IMR-90 (cell line): ENCODE measurements at regions not wholly inside any gene's neighbourhood (a gene's known extent, or its start where the extent isn't known, plus 50 kb on each side); places are given as distances from the start of the nearest gene placed in this dataset.

Source experiments
- ATAC-seq: fragments of 200-7000 bp; cut with Tn5 transposase; 2 replicates; pipeline ENCODE4 v1.9.1; 2020; ENCODE audit warnings: low read depth, mild to moderate bottlenecking, moderate library complexity
- BruUV-seq: library from RNA; stranded (reverse); fragments of 400-500 nt; replicated peaks from 2 replicates; lab custom pipeline; 2021; lab: Mats Ljungman, UMichigan
- CTCF ChIA-PET: fragments of 300-600 bp; formaldehyde crosslinking; extraction: SDS; loops from one replicate; lab custom pipeline; 2021; ENCODE audit warnings: antibody characterized with exemption; lab: Yijun Ruan, JAX
- POLR2A ChIA-PET: fragments of 300-600 bp; sonication (Branson Sonifier 250); formaldehyde crosslinking; loops from one replicate; lab custom pipeline; 2022; ENCODE audit warnings: antibody characterized with exemption; ENCODE audit not compliant: unreplicated experiment; lab: Charles Lee
- DNase-seq: peaks from one replicate; pipeline ENCODE4 v3.0.0; 2013
- H2AFZ ChIP-seq: replicated peaks from 2 replicates; pipeline ENCODE3; 2013; ENCODE audit warnings: low read length, mild to moderate bottlenecking; ENCODE audit not compliant: poor library complexity
- H2AK5ac ChIP-seq: 2 replicates; pipeline ENCODE4 v1.6.1; 2013; ENCODE audit warnings: low read depth, low read length, inconsistent platforms
- H2AK9ac ChIP-seq: replicated peaks from 2 replicates; pipeline ENCODE3; 2013; ENCODE audit warnings: mild to moderate bottlenecking, low read depth, low read length, moderate library complexity; ENCODE audit not compliant: poor library complexity
- H2BK120ac ChIP-seq: 2 replicates; pipeline ENCODE4 v1.6.1; 2013; ENCODE audit warnings: low read depth, low read length, inconsistent platforms
- H2BK15ac ChIP-seq: 3 replicates; pipeline ENCODE4 v1.6.1; 2013; ENCODE audit warnings: low read depth, low read length, inconsistent platforms
- H2BK20ac ChIP-seq: 2 replicates; pipeline ENCODE4 v1.6.1; 2013; ENCODE audit warnings: low read depth, mild to moderate bottlenecking, inconsistent platforms, low read length, moderate library complexity
- H2BK5ac ChIP-seq: 2 replicates; pipeline ENCODE4 v1.6.1; 2013; ENCODE audit warnings: mild to moderate bottlenecking, low read depth, low read length, inconsistent platforms; ENCODE audit not compliant: poor library complexity, severe bottlenecking
- H3K14ac ChIP-seq: replicated peaks from 2 replicates; pipeline ENCODE4 v1.6.1; 2013; ENCODE audit warnings: low read depth, low read length, inconsistent platforms
- H3K18ac ChIP-seq: 2 replicates; pipeline ENCODE4 v1.6.1; 2013; ENCODE audit warnings: low read depth, low read length, control low read depth
- H3K23ac ChIP-seq: 2 replicates; pipeline ENCODE4 v1.6.1; 2013; ENCODE audit warnings: low read depth, low read length, inconsistent platforms
- H3K27ac ChIP-seq: 2 replicates; pipeline ENCODE4 v1.5.1; 2013; ENCODE audit warnings: mild to moderate bottlenecking, control low read depth, low read length; ENCODE audit not compliant: insufficient read depth
- H3K27me3 ChIP-seq: 2 replicates; pipeline ENCODE4 v1.6.1; 2013; ENCODE audit warnings: low read length; ENCODE audit not compliant: control insufficient read depth, insufficient read depth
- H3K36me3 ChIP-seq: 2 replicates; pipeline ENCODE4 v1.6.1; 2013; ENCODE audit warnings: low read length, mixed read lengths; ENCODE audit not compliant: control insufficient read depth, insufficient read depth
- H3K4ac ChIP-seq: 2 replicates; pipeline ENCODE4 v1.6.1; 2013; ENCODE audit warnings: low read depth, low read length, inconsistent platforms
- H3K4me1 ChIP-seq: 2 replicates; pipeline ENCODE4 v1.6.1; 2013; ENCODE audit warnings: low read length, mixed read lengths; ENCODE audit not compliant: control insufficient read depth, insufficient read depth
- H3K4me2 ChIP-seq: 2 replicates; pipeline ENCODE4 v1.6.1; 2013; ENCODE audit warnings: low read depth, mild to moderate bottlenecking, control low read depth, low read length, moderate library complexity
- H3K4me3 ChIP-seq: 2 replicates; pipeline ENCODE4 v1.5.1; 2013; ENCODE audit warnings: low read depth, mild to moderate bottlenecking, control low read depth, low read length, moderate library complexity; ENCODE audit not compliant: insufficient read depth
- H3K56ac ChIP-seq: 2 replicates; pipeline ENCODE4 v1.6.1; 2013; ENCODE audit warnings: low read length, inconsistent platforms; ENCODE audit not compliant: insufficient read depth; ENCODE audit errors: extremely low read depth
- H3K79me1 ChIP-seq, 2 experiments: 2 replicates each; pipeline ENCODE4 v1.6.1; 2013; ENCODE audit warnings: low read length in 2 of 2, inconsistent platforms in 1 of 2, low read depth in 1 of 2
- H3K9ac ChIP-seq: 2 replicates; pipeline ENCODE4 v1.6.1; 2013; ENCODE audit warnings: low read depth, low read length, control low read depth
- H3K9me1 ChIP-seq: 2 replicates; pipeline ENCODE4 v1.6.1; 2013; ENCODE audit warnings: low read length, inconsistent platforms; ENCODE audit not compliant: insufficient read depth
- H3K9me3 ChIP-seq: 2 replicates; pipeline ENCODE4 v1.6.1; 2013; ENCODE audit warnings: low read length; ENCODE audit not compliant: control insufficient read depth, insufficient read depth
- H4K20me1 ChIP-seq: 2 replicates; pipeline ENCODE4 v1.6.1; 2013; ENCODE audit warnings: low read length, inconsistent platforms; ENCODE audit not compliant: insufficient read depth
- H4K5ac ChIP-seq: 2 replicates; pipeline ENCODE4 v1.6.1; 2013; ENCODE audit warnings: mild to moderate bottlenecking, low read depth, low read length, control low read depth
- H4K8ac ChIP-seq, 2 experiments: 2 replicates each; pipeline ENCODE4 v1.6.1; 2013; ENCODE audit warnings: low read depth in 2 of 2, low read length in 2 of 2, control low read depth in 1 of 2, inconsistent platforms in 1 of 2
- H4K91ac ChIP-seq: 2 replicates; pipeline ENCODE4 v1.6.1; 2013; ENCODE audit warnings: low read depth, low read length, inconsistent platforms; ENCODE audit not compliant: insufficient read depth
- BHLHE40 ChIP-seq: fragments of 150-350 bp; IDR thresholded peaks from 2 replicates; pipeline ENCODE4 v1.6.1; 2016; ENCODE audit warnings: mild to moderate bottlenecking, low read depth, low read length
- CHD1 ChIP-seq: IDR thresholded peaks from 2 replicates; pipeline ENCODE4 v1.6.1; 2012; ENCODE audit warnings: low read depth, low read length, improper control_type of control experiment
- CTCF ChIP-seq: conservative IDR thresholded peaks from 2 replicates; pipeline ENCODE4 v1.5.1; 2012; ENCODE audit warnings: mild to moderate bottlenecking, low read depth, low read length, improper control_type of control experiment
- ELK1 ChIP-seq: fragments of 150-350 bp; IDR thresholded peaks from 2 replicates; pipeline ENCODE4 v1.6.1; 2016; ENCODE audit warnings: low read depth, mild to moderate bottlenecking, low read length, moderate library complexity, borderline replicate concordance
- FOS ChIP-seq: fragments of 150-350 bp; IDR thresholded peaks from 2 replicates; pipeline ENCODE4 v1.6.1; 2016; ENCODE audit warnings: low read depth, low read length
- MAFK ChIP-seq: IDR thresholded peaks from 2 replicates; pipeline ENCODE4 v1.6.1; 2012; ENCODE audit warnings: low read depth, low read length, improper control_type of control experiment
- MAZ ChIP-seq: IDR thresholded peaks from 2 replicates; pipeline ENCODE4 v1.6.1; 2012; ENCODE audit warnings: low read depth, mild to moderate bottlenecking, low read length, improper control_type of control experiment, moderate library complexity, borderline replicate concordance
- NFE2L2 ChIP-seq: fragments of 150-350 bp; IDR thresholded peaks from 2 replicates; pipeline ENCODE4 v1.6.1; 2016; ENCODE audit warnings: low read depth, mild to moderate bottlenecking, low read length
- RFX5 ChIP-seq: IDR thresholded peaks from 2 replicates; pipeline ENCODE4 v1.8.0; 2012; ENCODE audit warnings: low read depth, mild to moderate bottlenecking, low read length, moderate library complexity
- SMC3 ChIP-seq: fragments of 150-350 bp; IDR thresholded peaks from 2 replicates; pipeline ENCODE4 v1.6.1; 2016; ENCODE audit warnings: low read depth, mild to moderate bottlenecking, antibody characterized with exemption, low read length, moderate library complexity
- WGBS, 2 experiments: methylation state at CpG; one replicate each; pipeline versions ENCODE4 v1.1.5 to v1.1.7; 2013; ENCODE audit warnings: missing lambda C conversion rate in 2 of 2; ENCODE audit not compliant: insufficient read length in 1 of 2; ENCODE audit errors: extremely low coverage in 2 of 2; 5-methylcytosine and 5-hydroxymethylcytosine counted together
- dilution Hi-C: fragments of 300-500 bp; cut with HindIII; formaldehyde crosslinking; loops from one replicate; pipeline ENCODE4 v1.14.3; 2018; ENCODE audit warnings: low sequenced_read_pairs; ENCODE audit not compliant: unreplicated experiment
- in situ Hi-C: fragments of 300-500 bp; cut with MboI; formaldehyde crosslinking; loops from 3 replicates; pipeline ENCODE4 v1.14.3; 2019; ENCODE audit warnings: low sequenced_read_pairs, inconsistent platforms, mixed read lengths
- intact Hi-C: fragments of 100-400 bp; cut with micrococcal nuclease; formaldehyde crosslinking; loops from 2 replicates; pipeline ENCODE4 v1.10.0; 2022

GRCh38 chr3:181313335-181313734, 323.8 kb upstream of the DNAJC19 start:
- POLR2A ChIA-PET: no interaction called here
- dilution Hi-C loops: no loop called here

More at GRCh38 chr3:181313335-181313734, 323.8 kb upstream of the DNAJC19 start:
- CTCF ChIA-PET: no interaction called here
- Histone ChIP-seq H3K27ac (no peak overlapping the region), H3K56ac (no peak overlapping the region), H2BK5ac (no peak overlapping the region), H3K4me1 (no peaks in the 10 kb centered on the region), H2BK20ac (no peak overlapping the region), H3K9ac (no peak overlapping the region), H2AK9ac (no peak overlapping the region), H3K4ac (no peak overlapping the region), H3K23ac (no peak overlapping the region), H2AFZ (no peak overlapping the region), H3K79me1 (no peaks in the 10 kb centered on the region), H3K4me3 (no peak overlapping the region), H3K4me2 (no peak overlapping the region), H2BK120ac (no peak overlapping the region), H3K36me3 (no peaks in the 10 kb centered on the region), H2BK15ac (no peak overlapping the region), H3K9me3 (peaks cover 2% of the 10 kb centered on the region), H4K5ac (no peak overlapping the region), H4K20me1 (no peaks in the 10 kb centered on the region), H4K8ac (no peak overlapping the region), H3K27me3 (no peaks in the 10 kb centered on the region), H4K91ac (no peak overlapping the region), H3K14ac (no peak overlapping the region), H3K9me1 (no peaks in the 10 kb centered on the region), H2AK5ac (no peak overlapping the region), H3K18ac (no peak overlapping the region)
- ATAC-seq (no peak), DNase-seq (no peak)
- intact Hi-C loops: no loop called here
- no peak for TF ChIP-seq CTCF
- TF ChIP-seq BHLHE40: no peak
- TF ChIP-seq FOS: no peak
- TF ChIP-seq MAZ: no peak
- TF ChIP-seq RFX5: no peak
- TF ChIP-seq CHD1: no peak
- TF ChIP-seq NFE2L2: no peak
- no peak for TF ChIP-seq SMC3
- TF ChIP-seq ELK1: no peak
- TF ChIP-seq MAFK: no peak
- in situ Hi-C loops: no loop called here
- BruUV-seq: no TSS peak
- 0% methylated on average over 2 of the region's 5 CpGs; no CpG with 5 or more reads in 1 of the 2 experiments for WGBS, 2 experiments
